ENCODE measurements at regions not wholly inside any gene's neighbourhood (a gene's known extent, or its start where the extent isn't known, plus 50 kb on each side); places are given as distances from the start of the nearest gene placed in this dataset.

GRCh38 chr18:11518788-11519685, 90.4 kb upstream of the SLC35G4 start:
- H3K27ac ChIP-seq = no peak overlapping the region
- TF ChIP-seq CTCF (conservative IDR thresholded peaks at IDR 0.05) (peak; percentile 95), ZFX (IDR thresholded peaks at IDR 0.05) (no peak)

- no peak overlapping the region for H3K27ac ChIP-seq
- no peak for TF ChIP-seq CTCF (conservative IDR thresholded peaks at IDR 0.05)
- TF ChIP-seq ZFX (IDR thresholded peaks at IDR 0.05) = no peak
Observed at GRCh38 chr18:11517704-11518103, 91.7 kb upstream of the SLC35G4 start.

- TF ChIP-seq CTCF (conservative IDR thresholded peaks at IDR 0.05) = no peak
- no peak for TF ChIP-seq ZFX (IDR thresholded peaks at IDR 0.05)
- H3K27ac ChIP-seq = no peak overlapping the region
Observed at GRCh38 chr18:11516751-11517503, 92.5 kb upstream of the SLC35G4 start.

- no peak overlapping the region for H3K27ac ChIP-seq
- TF ChIP-seq ZFX (IDR thresholded peaks at IDR 0.05) (no peak), CTCF (conservative IDR thresholded peaks at IDR 0.05) (no peak)
Observed at GRCh38 chr18:11514267-11514666, 95.1 kb upstream of the SLC35G4 start.

GRCh38 chr18:11512096-11513025, 97.0 kb upstream of the SLC35G4 start:
- H3K27ac ChIP-seq = no peak overlapping the region
- TF ChIP-seq ZFX (IDR thresholded peaks at IDR 0.05) (no peak), CTCF (conservative IDR thresholded peaks at IDR 0.05) (peak; percentile 43)

GRCh38 chr18:11511434-11512095, 97.8 kb upstream of the SLC35G4 start:
- TF ChIP-seq ZFX (IDR thresholded peaks at IDR 0.05) (no peak), CTCF (conservative IDR thresholded peaks at IDR 0.05) (no peak)
- H3K27ac ChIP-seq = no peak overlapping the region
